HUES48 (cell line): ENCODE measurements at regions not wholly inside any gene's neighbourhood (a gene's known extent, or its start where the extent isn't known, plus 50 kb on each side); places are given as distances from the start of the nearest gene placed in this dataset.
"Not testable (repeated sequence)": the region's sequence is repeated elsewhere in the genome, so short reads cannot be mapped to it uniquely, and the experiment has no call there.

ENCODE experiments used
- H3K27ac ChIP-seq: one replicate; pipeline ENCODE4 v1.7.0; 2013; ENCODE audit warnings: low read depth, low read length, inconsistent platforms
- H3K27me3 ChIP-seq: 2 replicates; pipeline ENCODE4 v1.6.1; 2013; ENCODE audit warnings: mild to moderate bottlenecking, low read length; ENCODE audit not compliant: control insufficient read depth, insufficient read depth
- H3K36me3 ChIP-seq: 2 replicates; pipeline ENCODE4 v1.6.1; 2013; ENCODE audit warnings: low read length; ENCODE audit not compliant: control insufficient read depth, insufficient read depth
- H3K4me1 ChIP-seq: 2 replicates; pipeline ENCODE4 v1.6.1; 2013; ENCODE audit warnings: mild to moderate bottlenecking, low read length; ENCODE audit not compliant: control insufficient read depth, insufficient read depth
- H3K4me3 ChIP-seq: 2 replicates; pipeline ENCODE4 v1.5.1; 2013; ENCODE audit warnings: mild to moderate bottlenecking, low read depth, low read length
- H3K9ac ChIP-seq: 2 replicates; pipeline ENCODE4 v1.6.1; 2013; ENCODE audit warnings: mild to moderate bottlenecking, low read depth, low read length, moderate library complexity
- H3K9me3 ChIP-seq: 2 replicates; pipeline ENCODE4 v1.6.1; 2013; ENCODE audit warnings: low read length; ENCODE audit not compliant: control insufficient read depth, insufficient read depth

- Histone ChIP-seq H3K27me3 (no peaks in the 10 kb centered on the region), H3K27ac (no peak overlapping the region), H3K9ac (no peak overlapping the region), H3K4me3 (no peak overlapping the region), H3K9me3 (no peaks in the 10 kb centered on the region), H3K36me3 (no peaks in the 10 kb centered on the region), H3K4me1 (no peaks in the 10 kb centered on the region)
Measured at GRCh38 chr1:29623501-29623900, 387.2 kb downstream of the PTPRU start.

- Histone ChIP-seq H3K4me1 (no peaks in the 10 kb centered on the region), H3K4me3 (no peak overlapping the region)
Measured at GRCh38 chr1:29621826-29622435, 385.6 kb downstream of the PTPRU start.

GRCh38 chr1:29620631-29621030 is 384.3 kb downstream of the PTPRU start:
- no peaks in the 10 kb centered on the region for H3K4me1 ChIP-seq
- no peaks in the 10 kb centered on the region for H3K36me3 ChIP-seq
- no peak overlapping the region for H3K27ac ChIP-seq
- H3K4me3 ChIP-seq, result no peak overlapping the region
- 0 out of 2 replicates have a peak, but pooled peaks cover under 1% of the 10 kb centered on the region for H3K9me3 ChIP-seq
- H3K27me3 ChIP-seq, result no peaks in the 10 kb centered on the region
- H3K9ac ChIP-seq, result no peak overlapping the region

More at GRCh38 chr1:29621826-29622435, 385.6 kb downstream of the PTPRU start:
- no peaks in the 10 kb centered on the region for H3K27me3 ChIP-seq
- no peaks in the 10 kb centered on the region for H3K36me3 ChIP-seq
- no peak overlapping the region for H3K9ac ChIP-seq
- H3K9me3 ChIP-seq, result no peaks in the 10 kb centered on the region
- no peak overlapping the region for H3K27ac ChIP-seq

- Histone ChIP-seq H3K36me3 (no peaks in the 10 kb centered on the region), H3K4me3 (no peak overlapping the region), H3K27me3 (no peaks in the 10 kb centered on the region), H3K9me3 (peaks cover 51% of the 10 kb centered on the region), H3K4me1 (no peaks in the 10 kb centered on the region), H3K9ac (no peak overlapping the region), H3K27ac (no peak overlapping the region)
Measured at GRCh38 chr1:29607236-29607635, 370.9 kb downstream of the PTPRU start.

- not testable (repeated sequence) for H3K4me1 ChIP-seq, H3K27me3 ChIP-seq, H3K36me3 ChIP-seq, H3K27ac ChIP-seq, H3K4me3 ChIP-seq, H3K9ac ChIP-seq
- peaks cover 47% of the 10 kb centered on the region for H3K9me3 ChIP-seq
Measured at GRCh38 chr1:29604796-29605195, 368.5 kb downstream of the PTPRU start.

GRCh38 chr1:29603622-29604021 is 367.3 kb downstream of the PTPRU start:
- no peaks in the 10 kb centered on the region for H3K27me3 ChIP-seq
- H3K36me3 ChIP-seq, result no peaks in the 10 kb centered on the region
- H3K27ac ChIP-seq, result no peak overlapping the region
- no peaks in the 10 kb centered on the region for H3K4me1 ChIP-seq
- no peak overlapping the region for H3K9ac ChIP-seq
- no peak overlapping the region for H3K4me3 ChIP-seq
- H3K9me3 ChIP-seq, result peaks cover 38% of the 10 kb centered on the region

GRCh38 chr1:29602203-29602602 is 365.9 kb downstream of the PTPRU start:
- H3K27me3 ChIP-seq, result no peaks in the 10 kb centered on the region
- H3K36me3 ChIP-seq, result no peaks in the 10 kb centered on the region
- H3K4me1 ChIP-seq, result no peaks in the 10 kb centered on the region
- H3K27ac ChIP-seq, result no peak overlapping the region
- peaks cover 24% of the 10 kb centered on the region for H3K9me3 ChIP-seq
- H3K9ac ChIP-seq, result no peak overlapping the region
- H3K4me3 ChIP-seq, result no peak overlapping the region

- Histone ChIP-seq H3K4me1 (no peaks in the 10 kb centered on the region), H3K9me3 (peaks cover 13% of the 10 kb centered on the region), H3K9ac (no peak overlapping the region), H3K27ac (no peak overlapping the region), H3K27me3 (no peaks in the 10 kb centered on the region), H3K4me3 (no peak overlapping the region), H3K36me3 (no peaks in the 10 kb centered on the region)
Measured at GRCh38 chr1:29601021-29601420, 364.7 kb downstream of the PTPRU start.

- no peaks in the 10 kb centered on the region for H3K27me3 ChIP-seq
- no peak overlapping the region for H3K4me3 ChIP-seq
- H3K9me3 ChIP-seq, result peaks cover 7% of the 10 kb centered on the region; the same call in 1 of the 2 replicates
- H3K4me1 ChIP-seq, result no peaks in the 10 kb centered on the region
- H3K36me3 ChIP-seq, result no peaks in the 10 kb centered on the region
- H3K9ac ChIP-seq, result no peak overlapping the region
- H3K27ac ChIP-seq, result no peak overlapping the region
Measured at GRCh38 chr1:29599826-29600225, 363.5 kb downstream of the PTPRU start.

GRCh38 chr1:29599071-29599470 is 362.7 kb downstream of the PTPRU start:
- Histone ChIP-seq H3K4me3 (no peak overlapping the region), H3K9me3 (peaks cover 7% of the 10 kb centered on the region; the same call in 1 of the 2 replicates), H3K36me3 (no peaks in the 10 kb centered on the region), H3K27ac (no peak overlapping the region), H3K27me3 (no peaks in the 10 kb centered on the region), H3K4me1 (no peaks in the 10 kb centered on the region), H3K9ac (no peak overlapping the region)

GRCh38 chr1:29597861-29598260 is 361.5 kb downstream of the PTPRU start:
- H3K27ac ChIP-seq, result no peak overlapping the region
- H3K27me3 ChIP-seq, result no peaks in the 10 kb centered on the region
- H3K36me3 ChIP-seq, result no peaks in the 10 kb centered on the region
- H3K4me1 ChIP-seq, result no peaks in the 10 kb centered on the region
- peaks cover 3% of the 10 kb centered on the region; the same call in 1 of the 2 replicates for H3K9me3 ChIP-seq
- no peak overlapping the region for H3K9ac ChIP-seq
- no peak overlapping the region for H3K4me3 ChIP-seq
